HFFc6 (cell line): ENCODE measurements at regions not wholly inside any gene's neighbourhood (a gene's known extent, or its start where the extent isn't known, plus 50 kb on each side); places are given as distances from the start of the nearest gene placed in this dataset.

Experiments used
- DNase-seq: peaks from one replicate; pipeline ENCODE4 v3.0.0-alpha.2; 2018
- H3K27ac Mint-ChIP-seq: 2 replicates; pipeline ENCODE4 v1.8.0; 2020; ENCODE audit warnings: mild to moderate bottlenecking, mixed read lengths
- H3K27me3 Mint-ChIP-seq: 2 replicates; pipeline ENCODE4 v1.8.0; 2021; ENCODE audit warnings: mild to moderate bottlenecking, moderate library complexity, mixed read lengths; ENCODE audit not compliant: insufficient read depth
- H3K36me3 Mint-ChIP-seq: 2 replicates; pipeline ENCODE4 v1.8.0; 2021; ENCODE audit warnings: low read depth, mixed read lengths
- H3K4me1 Mint-ChIP-seq: 2 replicates; pipeline ENCODE4 v1.8.0; 2020; ENCODE audit warnings: low read depth, mixed read lengths
- H3K4me3 Mint-ChIP-seq: 2 replicates; pipeline ENCODE4 v1.8.0; 2020; ENCODE audit warnings: mild to moderate bottlenecking, moderate library complexity, mixed read lengths
- H3K9me3 Mint-ChIP-seq: 2 replicates; pipeline ENCODE4 v1.8.0; 2020; ENCODE audit warnings: mild to moderate bottlenecking, mixed read lengths
- CTCF ChIP-seq: fragments of 200-600 bp; sonication (generic); IDR thresholded peaks from 2 replicates; pipeline ENCODE4 v1.5.0; 2021; ENCODE audit warnings: antibody characterized with exemption, mild to moderate bottlenecking

GRCh38 chr11:129576652-129577051 lies 201.0 kb downstream of the BARX2 start:
- Mint-ChIP-seq H3K4me1 (no peaks in the 10 kb centered on the region), H3K4me3 (no peak overlapping the region), H3K27me3 (peaks cover 18% of the 10 kb centered on the region), H3K9me3 (no peaks in the 10 kb centered on the region; the same call in 1 of the 2 replicates), H3K36me3 (no peaks in the 10 kb centered on the region), H3K27ac (no peak overlapping the region)
- no peak for DNase-seq
- TF ChIP-seq CTCF: no peak

GRCh38 chr11:129578006-129578405 lies 202.4 kb downstream of the BARX2 start:
- TF ChIP-seq CTCF: no peak
- DNase-seq: no peak
- no peaks in the 10 kb centered on the region; the same call in 1 of the 2 replicates for H3K9me3 Mint-ChIP-seq
- H3K4me1 Mint-ChIP-seq: no peaks in the 10 kb centered on the region
- no peak overlapping the region for H3K4me3 Mint-ChIP-seq
- H3K36me3 Mint-ChIP-seq: no peaks in the 10 kb centered on the region
- H3K27me3 Mint-ChIP-seq: peaks cover 22% of the 10 kb centered on the region
- H3K27ac Mint-ChIP-seq: no peak overlapping the region

- no peak for TF ChIP-seq CTCF
- H3K9me3 Mint-ChIP-seq: no peaks in the 10 kb centered on the region
- no peak overlapping the region for H3K27ac Mint-ChIP-seq
- H3K27me3 Mint-ChIP-seq: peaks cover 25% of the 10 kb centered on the region
- DNase-seq: no peak
- H3K4me3 Mint-ChIP-seq: no peak overlapping the region
- no peaks in the 10 kb centered on the region for H3K4me1 Mint-ChIP-seq
- H3K36me3 Mint-ChIP-seq: no peaks in the 10 kb centered on the region
These were observed 204.6 kb downstream of the BARX2 start for GRCh38 chr11:129580278-129580677.

- H3K27ac Mint-ChIP-seq: no peak overlapping the region
- DNase-seq: no peak
- peaks cover 20% of the 10 kb centered on the region for H3K27me3 Mint-ChIP-seq
- no peaks in the 10 kb centered on the region for H3K36me3 Mint-ChIP-seq
- no peaks in the 10 kb centered on the region for H3K4me1 Mint-ChIP-seq
- TF ChIP-seq CTCF: no peak
- no peaks in the 10 kb centered on the region for H3K9me3 Mint-ChIP-seq
- H3K4me3 Mint-ChIP-seq: no peak overlapping the region
These were observed 208.7 kb downstream of the BARX2 start for GRCh38 chr11:129584316-129584715.

GRCh38 chr11:129589190-129589860 lies 213.7 kb downstream of the BARX2 start:
- no peak for TF ChIP-seq CTCF
- Mint-ChIP-seq H3K4me3 (no peak overlapping the region), H3K36me3 (no peaks in the 10 kb centered on the region), H3K9me3 (no peaks in the 10 kb centered on the region), H3K27ac (no peak overlapping the region), H3K27me3 (peaks cover 20% of the 10 kb centered on the region), H3K4me1 (no peaks in the 10 kb centered on the region)
- DNase-seq: no peak
